ENCODE measurements at regions not wholly inside any gene's neighbourhood (a gene's known extent, or its start where the extent isn't known, plus 50 kb on each side); places are given as distances from the start of the nearest gene placed in this dataset.

GRCh38 chr11:134522782-134523570 lies 110.9 kb upstream of the B3GAT1 start:
- DNase-seq (ENCODE audit: low spot score) = no peak
- no peak overlapping the region for H3K4me3 ChIP-seq (replicated peaks in 1 of 3; ENCODE audit: insufficient read depth in 1 of 3, low read depth in 2 of 3, low read length in 3 of 3)
- peaks cover 3 to 26% of the 10 kb centered on the region in 2 experiments; a peak in 4 of 5 replicates for H3K27me3 ChIP-seq (ENCODE audit: control insufficient read depth in 1 of 2, insufficient read depth in 2 of 2, low read length in 2 of 2)
- H2AFZ ChIP-seq (ENCODE audit: low read length) = no peak overlapping the region
- in situ Hi-C loops (cut with HindIII; ENCODE audit: extremely low pct_ligation_motif_present, low pct_unique_long_range_greater_than_20kb) (no loop called here), intact Hi-C loops (cut with micrococcal nuclease; ENCODE audit: unreplicated experiment) (no loop called here)
- WGBS (ENCODE audit: low lambda C conversion rate) = 62% methylated on average over 29 of the region's 33 CpGs
- CTCF ChIA-PET (ENCODE audit: low intra/inter-chr PET ratio, low total read pairs) = no interaction called here
- no peaks in the 10 kb centered on the region for H3K9me3 ChIP-seq (ENCODE audit: low read length)
- TF ChIP-seq SMAD1 (CRISPR knock-in tag; IDR thresholded peaks at IDR 0.05; ENCODE audit: borderline replicate concordance, low read depth) (no peak), YEATS2 (CRISPR knock-in tag; IDR thresholded peaks at IDR 0.05; ENCODE audit: borderline replicate concordance) (no peak), ZBTB2 (CRISPR knock-in tag; IDR thresholded peaks at IDR 0.05; ENCODE audit: low read depth) (no peak), YY1 (IDR thresholded peaks at IDR 0.05; ENCODE audit: insufficient read depth, insufficient replicate concordance, low read depth, low read length) (no peak), ZNF503 (CRISPR knock-in tag; IDR thresholded peaks at IDR 0.05) (no peak), ZNF773 (CRISPR knock-in tag; IDR thresholded peaks at IDR 0.05; ENCODE audit: borderline replicate concordance) (no peak), RFXAP (CRISPR knock-in tag; IDR thresholded peaks at IDR 0.05; ENCODE audit: borderline replicate concordance) (no peak), ZKSCAN8 (CRISPR knock-in tag; IDR thresholded peaks at IDR 0.05; ENCODE audit: borderline replicate concordance) (no peak), ZNF883 (CRISPR knock-in tag; IDR thresholded peaks at IDR 0.05; ENCODE audit: not compliant biosample characterization) (no peak), THYN1 (CRISPR knock-in tag; IDR thresholded peaks at IDR 0.05; ENCODE audit: borderline replicate concordance, low read depth) (no peak), FOXM1 (CRISPR knock-in tag; IDR thresholded peaks at IDR 0.05) (no peak), MLXIP (CRISPR knock-in tag; IDR thresholded peaks at IDR 0.05; ENCODE audit: borderline replicate concordance) (no peak), NR3C1 (CRISPR knock-in tag; IDR thresholded peaks at IDR 0.05) (no peak), GATAD2A (CRISPR knock-in tag; IDR thresholded peaks at IDR 0.05) (no peak), TCF7 (IDR thresholded peaks at IDR 0.05; ENCODE audit: low read depth) (no peak)
- no peak for ATAC-seq
- H3K4me1 ChIP-seq (ENCODE audit: insufficient read depth, low read length) = no peaks in the 10 kb centered on the region
- no peak overlapping the region for H3K4me2 ChIP-seq (ENCODE audit: low read depth, low read length)
- no peaks in the 10 kb centered on the region for H4K20me1 ChIP-seq (ENCODE audit: insufficient read depth, low read length)
- no peak overlapping the region for H3K9ac ChIP-seq (ENCODE audit: insufficient read depth, low read depth, low read length)
- POLR2A ChIA-PET = no interaction called here
- no peaks in the 10 kb centered on the region for H3K36me3 ChIP-seq (replicated peaks in 1 of 2; ENCODE audit: control insufficient read depth in 1 of 2, insufficient read depth in 2 of 2, low read length in 2 of 2)
- FAIRE-seq = no peak
- no TSS peak for BruUV-seq (replicated peaks)
- no peak overlapping the region for H3K27ac ChIP-seq (ENCODE audit: extremely low read length, insufficient read depth, low read length)
- no peaks in the 10 kb centered on the region for H3K79me2 ChIP-seq (ENCODE audit: insufficient read depth, low read length)
